ENCODE measurements at regions not wholly inside any gene's neighbourhood (a gene's known extent, or its start where the extent isn't known, plus 50 kb on each side); places are given as distances from the start of the nearest gene placed in this dataset.

DNA sequence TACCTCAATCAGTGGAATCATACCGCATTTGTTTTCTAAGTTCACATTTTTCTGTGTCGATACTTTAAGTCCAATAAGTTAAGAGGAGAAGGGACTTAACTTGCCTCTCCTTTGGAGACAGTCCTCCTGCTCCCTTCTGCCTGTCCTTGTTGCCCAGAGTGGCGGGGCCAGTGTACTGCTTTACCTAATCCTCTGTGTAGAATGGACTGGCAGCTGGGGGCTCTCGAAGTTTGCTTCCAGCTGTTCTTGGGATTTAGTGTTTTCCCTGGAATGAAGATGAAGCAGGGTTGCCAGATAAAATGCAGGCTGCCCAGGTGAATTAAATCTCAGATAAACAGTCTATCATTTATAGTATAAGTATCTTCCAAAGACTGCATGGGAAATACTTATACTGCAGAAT lies 287.6 kb upstream of the C2CD4B start:
- Mint-ChIP-seq H3K4me3 (no peak overlapping the region), H3K9me3 (no peaks in the 10 kb centered on the region), H3K27me3 (ENCODE audit: low read depth) (no peaks in the 10 kb centered on the region), H3K27ac (no peak overlapping the region), H3K36me3 (no peaks in the 10 kb centered on the region), H3K4me1 (peaks cover 35% of the 10 kb centered on the region)
- DNase-seq (ENCODE audit: low spot score in 2 of 2, unreplicated experiment in 2 of 2), result no peak
- TF ChIP-seq, protein P1, sequence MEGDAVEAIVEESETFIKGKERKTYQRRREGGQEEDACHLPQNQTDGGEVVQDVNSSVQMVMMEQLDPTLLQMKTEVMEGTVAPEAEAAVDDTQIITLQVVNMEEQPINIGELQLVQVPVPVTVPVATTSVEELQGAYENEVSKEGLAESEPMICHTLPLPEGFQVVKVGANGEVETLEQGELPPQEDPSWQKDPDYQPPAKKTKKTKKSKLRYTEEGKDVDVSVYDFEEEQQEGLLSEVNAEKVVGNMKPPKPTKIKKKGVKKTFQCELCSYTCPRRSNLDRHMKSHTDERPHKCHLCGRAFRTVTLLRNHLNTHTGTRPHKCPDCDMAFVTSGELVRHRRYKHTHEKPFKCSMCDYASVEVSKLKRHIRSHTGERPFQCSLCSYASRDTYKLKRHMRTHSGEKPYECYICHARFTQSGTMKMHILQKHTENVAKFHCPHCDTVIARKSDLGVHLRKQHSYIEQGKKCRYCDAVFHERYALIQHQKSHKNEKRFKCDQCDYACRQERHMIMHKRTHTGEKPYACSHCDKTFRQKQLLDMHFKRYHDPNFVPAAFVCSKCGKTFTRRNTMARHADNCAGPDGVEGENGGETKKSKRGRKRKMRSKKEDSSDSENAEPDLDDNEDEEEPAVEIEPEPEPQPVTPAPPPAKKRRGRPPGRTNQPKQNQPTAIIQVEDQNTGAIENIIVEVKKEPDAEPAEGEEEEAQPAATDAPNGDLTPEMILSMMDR (IDR thresholded peaks at IDR 0.05; ENCODE audit: unreplicated experiment), result no peak

DNA sequence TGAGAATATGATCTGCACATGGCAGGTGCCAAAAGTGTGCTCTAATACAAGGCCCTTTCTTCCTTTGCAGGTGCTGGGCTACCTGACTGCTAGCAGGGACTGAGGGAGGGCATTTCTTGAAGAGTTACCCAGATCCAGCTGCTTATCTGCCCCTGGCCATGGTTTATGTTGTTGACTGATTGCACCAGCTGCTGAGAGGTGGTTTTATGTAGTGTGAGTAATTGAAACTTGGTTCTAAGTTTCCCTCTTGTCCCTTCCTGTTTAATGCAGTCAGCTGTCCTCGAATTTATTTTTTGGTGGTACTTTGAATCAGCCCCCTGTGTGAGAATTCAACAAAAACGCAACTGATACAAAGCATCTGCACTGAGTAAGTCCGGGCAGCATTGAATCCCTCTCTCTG lies 288.3 kb upstream of the C2CD4B start:
- H3K4me3 Mint-ChIP-seq, result no peak overlapping the region
- H3K9me3 Mint-ChIP-seq, result no peaks in the 10 kb centered on the region
- TF ChIP-seq, protein P1 (IDR thresholded peaks at IDR 0.05; ENCODE audit: unreplicated experiment), result no peak
- no peak for DNase-seq (ENCODE audit: low spot score in 2 of 2, unreplicated experiment in 2 of 2)
- peaks cover 33% of the 10 kb centered on the region for H3K4me1 Mint-ChIP-seq
- H3K27ac Mint-ChIP-seq, result no peak overlapping the region
- H3K36me3 Mint-ChIP-seq, result no peaks in the 10 kb centered on the region
- no peaks in the 10 kb centered on the region for H3K27me3 Mint-ChIP-seq (ENCODE audit: low read depth)

DNA sequence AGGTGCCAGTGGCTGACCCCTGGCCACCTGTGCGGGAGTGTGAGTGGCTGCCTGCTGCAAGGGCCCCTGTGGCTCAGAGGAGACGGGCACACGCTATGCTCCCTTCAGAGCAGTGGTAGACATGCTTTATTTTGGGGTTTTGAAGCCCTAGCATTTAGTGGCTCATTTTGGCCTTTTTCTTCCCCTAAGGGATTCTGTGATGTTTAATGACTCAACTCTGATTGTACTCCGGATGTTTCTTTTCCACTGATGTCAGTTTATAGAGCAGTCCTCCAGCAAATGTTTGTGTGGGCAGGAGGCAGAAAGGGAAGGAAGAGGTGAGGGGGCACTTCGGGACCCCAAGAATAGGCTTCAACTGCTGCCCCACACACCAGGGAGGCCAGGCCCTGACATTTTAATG lies 288.9 kb upstream of the C2CD4B start:
- TF ChIP-seq, protein P1 (IDR thresholded peaks at IDR 0.05; ENCODE audit: unreplicated experiment), result no peak
- peaks cover 31% of the 10 kb centered on the region for H3K4me1 Mint-ChIP-seq
- H3K27me3 Mint-ChIP-seq (ENCODE audit: low read depth), result no peaks in the 10 kb centered on the region
- H3K36me3 Mint-ChIP-seq, result no peaks in the 10 kb centered on the region
- no peak overlapping the region for H3K4me3 Mint-ChIP-seq
- DNase-seq (ENCODE audit: low spot score in 2 of 2, unreplicated experiment in 2 of 2), result no peak
- no peak overlapping the region for H3K27ac Mint-ChIP-seq
- H3K9me3 Mint-ChIP-seq, result no peaks in the 10 kb centered on the region

DNA sequence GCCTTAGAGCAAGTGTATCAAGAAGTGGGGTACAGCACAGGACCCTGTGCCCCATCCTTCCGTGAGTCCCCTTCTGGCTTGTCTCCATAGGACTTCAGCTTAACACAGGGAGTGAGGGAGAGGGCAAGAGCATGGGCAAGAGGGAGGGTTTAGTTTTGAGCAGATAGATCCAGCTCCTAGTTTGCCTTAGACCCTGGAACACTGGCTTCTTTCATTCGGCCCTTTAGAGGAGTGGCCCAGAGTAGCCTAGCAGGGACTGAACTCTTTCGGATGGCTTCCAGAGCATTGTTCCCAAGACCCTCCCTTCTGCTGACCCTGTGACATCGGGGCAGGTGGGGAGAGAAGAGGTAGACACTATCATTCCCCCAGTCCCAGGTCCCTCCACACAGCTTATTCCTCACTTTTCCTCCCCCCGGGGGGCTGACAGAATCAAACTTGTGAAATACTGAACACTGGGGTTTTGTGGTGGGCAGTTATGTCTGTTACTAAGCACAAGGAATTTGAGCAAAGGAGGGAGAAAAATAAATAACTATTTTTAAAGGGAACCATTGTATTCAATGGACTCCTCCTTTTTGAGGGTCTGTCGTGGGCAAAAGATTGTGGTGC lies 289.6 kb upstream of the C2CD4B start:
- no peak overlapping the region for H3K27ac Mint-ChIP-seq
- H3K4me1 Mint-ChIP-seq, result peaks cover 31% of the 10 kb centered on the region
- DNase-seq (ENCODE audit: low spot score in 2 of 2, unreplicated experiment in 2 of 2), result no peak
- TF ChIP-seq, protein P1 (IDR thresholded peaks at IDR 0.05; ENCODE audit: unreplicated experiment), result no peak
- H3K4me3 Mint-ChIP-seq, result no peak overlapping the region
- no peaks in the 10 kb centered on the region for H3K9me3 Mint-ChIP-seq
- H3K36me3 Mint-ChIP-seq, result no peaks in the 10 kb centered on the region
- H3K27me3 Mint-ChIP-seq (ENCODE audit: low read depth), result no peaks in the 10 kb centered on the region

DNA sequence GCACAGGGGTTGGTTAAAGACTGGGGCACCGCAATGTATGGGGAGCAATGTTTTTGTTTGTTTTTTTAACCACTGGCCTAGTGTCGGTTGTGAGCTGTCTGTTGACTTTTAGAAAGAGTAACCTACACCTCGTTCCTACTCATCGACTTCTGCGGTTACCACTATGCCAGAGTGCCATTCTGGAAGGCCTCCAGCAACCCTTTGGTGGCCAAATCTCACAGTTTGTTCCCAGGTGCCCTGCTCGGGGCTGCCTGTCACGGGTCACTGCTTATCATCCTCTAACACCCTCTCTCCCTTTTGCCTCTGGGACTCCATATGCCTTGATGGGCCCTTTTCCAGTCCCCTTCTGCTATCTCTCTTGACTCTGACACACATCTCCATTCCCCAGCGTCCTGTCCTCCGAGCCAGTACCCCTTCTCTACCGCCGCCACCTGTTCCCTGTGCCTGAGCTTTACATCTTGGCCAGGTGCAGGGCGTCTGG lies 290.4 kb upstream of the C2CD4B start:
- Mint-ChIP-seq H3K27ac (no peak overlapping the region), H3K4me1 (peaks cover 28% of the 10 kb centered on the region), H3K27me3 (ENCODE audit: low read depth) (no peaks in the 10 kb centered on the region), H3K9me3 (no peaks in the 10 kb centered on the region), H3K36me3 (no peaks in the 10 kb centered on the region), H3K4me3 (no peak overlapping the region)
- DNase-seq (ENCODE audit: low spot score in 2 of 2, unreplicated experiment in 2 of 2), result no peak
- TF ChIP-seq, protein P1 (IDR thresholded peaks at IDR 0.05; ENCODE audit: unreplicated experiment), result no peak
